Right lobe of liver (tissue), 4 donors: ENCODE measurements at regions not wholly inside any gene's neighbourhood (a gene's known extent, or its start where the extent isn't known, plus 50 kb on each side); places are given as distances from the start of the nearest gene placed in this dataset.

Source experiments
- POLR2A ChIP-seq: fragments of 450-650 bp; IDR thresholded peaks from one replicate; pipeline ENCODE4 v1.6.1; 2017; ENCODE audit warnings: antibody characterized with exemption, mild to moderate bottlenecking
- TF ChIP-seq, protein P1 (sequence below), 4 donors: fragments of 200-600 bp in 3 of 4; fragments of 450-650 bp in 1 of 4; IDR thresholded peaks; one replicate each; pipeline versions ENCODE4 v1.5.1 to v1.8.0; 2016 to 2022; ENCODE audit warnings: antibody characterized with exemption in 4 of 4, mild to moderate bottlenecking in 2 of 4
- donor health status: DM: no; HTN: no; CAD: no.
- donor health status: DM: no; HTN: no; CAD: no.
- donor health status: DM: no; HTN: yes; CAD: no.

GRCh38 chr4:188346171-188346809, 207.0 kb downstream of the TRIML1 start:
- TF ChIP-seq, protein P1, sequence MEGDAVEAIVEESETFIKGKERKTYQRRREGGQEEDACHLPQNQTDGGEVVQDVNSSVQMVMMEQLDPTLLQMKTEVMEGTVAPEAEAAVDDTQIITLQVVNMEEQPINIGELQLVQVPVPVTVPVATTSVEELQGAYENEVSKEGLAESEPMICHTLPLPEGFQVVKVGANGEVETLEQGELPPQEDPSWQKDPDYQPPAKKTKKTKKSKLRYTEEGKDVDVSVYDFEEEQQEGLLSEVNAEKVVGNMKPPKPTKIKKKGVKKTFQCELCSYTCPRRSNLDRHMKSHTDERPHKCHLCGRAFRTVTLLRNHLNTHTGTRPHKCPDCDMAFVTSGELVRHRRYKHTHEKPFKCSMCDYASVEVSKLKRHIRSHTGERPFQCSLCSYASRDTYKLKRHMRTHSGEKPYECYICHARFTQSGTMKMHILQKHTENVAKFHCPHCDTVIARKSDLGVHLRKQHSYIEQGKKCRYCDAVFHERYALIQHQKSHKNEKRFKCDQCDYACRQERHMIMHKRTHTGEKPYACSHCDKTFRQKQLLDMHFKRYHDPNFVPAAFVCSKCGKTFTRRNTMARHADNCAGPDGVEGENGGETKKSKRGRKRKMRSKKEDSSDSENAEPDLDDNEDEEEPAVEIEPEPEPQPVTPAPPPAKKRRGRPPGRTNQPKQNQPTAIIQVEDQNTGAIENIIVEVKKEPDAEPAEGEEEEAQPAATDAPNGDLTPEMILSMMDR (IDR thresholded peaks at IDR 0.05): no peak
- TF ChIP-seq POLR2A: no peak
